Right lobe of liver (tissue), 4 donors: ENCODE measurements at regions not wholly inside any gene's neighbourhood (a gene's known extent, or its start where the extent isn't known, plus 50 kb on each side); places are given as distances from the start of the nearest gene placed in this dataset.

ENCODE experiments used
- CTCF ChIP-seq, 4 donors: fragments of 200-600 bp in 3 of 4; fragments of 450-650 bp in 1 of 4; IDR thresholded peaks; one replicate each; pipeline versions ENCODE4 v1.5.1 to v1.8.0; 2016 to 2022; ENCODE audit warnings: antibody characterized with exemption in 4 of 4, mild to moderate bottlenecking in 2 of 4
- POLR2A ChIP-seq: fragments of 450-650 bp; IDR thresholded peaks from one replicate; pipeline ENCODE4 v1.6.1; 2017; ENCODE audit warnings: antibody characterized with exemption, mild to moderate bottlenecking
- donor health status: DM: no; HTN: no; CAD: no.
- donor health status: DM: no; HTN: no; CAD: no.
- donor health status: DM: no; HTN: yes; CAD: no.

GRCh38 chr3:106191913-106192312, 323.1 kb upstream of the CBLB start:
- TF ChIP-seq CTCF (IDR thresholded peaks at IDR 0.05) = no peak
- TF ChIP-seq POLR2A = no peak
